Spleen (tissue), 11 donors: ENCODE measurements at regions not wholly inside any gene's neighbourhood (a gene's known extent, or its start where the extent isn't known, plus 50 kb on each side); places are given as distances from the start of the nearest gene placed in this dataset.

Source experiments
- DNase-seq: peaks from one replicate; pipeline ENCODE4 v3.0.0-alpha.2; 2020
- H3K27ac ChIP-seq, 8 donors: fragments of 200-600 bp; sonication (generic) in 7 of 8; 1 replicate in 4 of 8; 2 replicates in 4 of 8; pipeline versions ENCODE4 v1.5.0 to v1.8.0; 2016 to 2021; ENCODE audit warnings: inconsistent platforms in 4 of 8, mild to moderate bottlenecking in 4 of 8, moderate library complexity in 1 of 8
- H3K27me3 ChIP-seq, 7 donors: fragments of 200-600 bp; sonication (generic) in 6 of 7; replicated peaks in 1 of 7; 1 replicate in 4 of 7; 2 replicates in 3 of 7; pipeline versions ENCODE4 v1.5.0 to v1.8.0; 2016 to 2021; ENCODE audit warnings: inconsistent platforms in 3 of 7, mild to moderate bottlenecking in 1 of 7
- H3K36me3 ChIP-seq, 6 donors: fragments of 200-600 bp; sonication (generic) in 5 of 6; 1 replicate in 4 of 6; 2 replicates in 2 of 6; pipeline versions ENCODE4 v1.5.0 to v1.8.0; 2016 to 2021; ENCODE audit warnings: inconsistent platforms in 2 of 6
- H3K4me1 ChIP-seq, 6 donors: fragments of 200-600 bp; sonication (generic) in 5 of 6; 1 replicate in 3 of 6; 2 replicates in 3 of 6; pipeline versions ENCODE4 v1.5.0 to v1.8.0; 2016 to 2021; ENCODE audit warnings: inconsistent platforms in 3 of 6
- H3K4me3 ChIP-seq, 8 donors: fragments of 200-600 bp; sonication (generic) in 7 of 8; 1 replicate in 4 of 8; 2 replicates in 4 of 8; pipeline versions ENCODE4 v1.5.0 to v1.8.0; 2016 to 2021; ENCODE audit warnings: inconsistent platforms in 4 of 8, mild to moderate bottlenecking in 4 of 8, moderate library complexity in 2 of 8
- H3K9me3 ChIP-seq, 8 donors: fragments of 200-600 bp; sonication (generic) in 7 of 8; 1 replicate in 4 of 8; 2 replicates in 4 of 8; pipeline versions ENCODE4 v1.5.0 to v1.8.0; 2016 to 2021; ENCODE audit warnings: inconsistent platforms in 4 of 8
- POLR2A ChIP-seq, 3 donors: fragments of 450-650 bp; IDR thresholded peaks; one replicate each; pipeline ENCODE4 v1.5.1; 2017; ENCODE audit warnings: antibody characterized with exemption in 3 of 3, mild to moderate bottlenecking in 1 of 3
- POLR2AphosphoS5 ChIP-seq, 3 donors: sonication (generic); formaldehyde crosslinking; IDR thresholded peaks; one replicate each; pipeline ENCODE4 v1.5.1; 2017; ENCODE audit warnings: antibody characterized with exemption in 3 of 3
- WGBS, 5 donors: extraction: QIAGEN DNeasy Blood & Tissue Kit in 3 of 5; methylation state at CpG; one replicate each; pipeline versions ENCODE4 v1.1.5 to v1.1.7; 2013 to 2018; 5-methylcytosine and 5-hydroxymethylcytosine counted together
- intact Hi-C: fragments of 100-400 bp; cut with DNase I; formaldehyde crosslinking; loops from one replicate; pipeline ENCODE4 v1.15.0; 2023; ENCODE audit warnings: low total_unique reads
- TF ChIP-seq, protein P1 (sequence below), 11 experiments: fragments of 200-600 bp in 7 of 11; fragments of 450-650 bp in 4 of 11; sonication (generic) in 4 of 11; IDR thresholded peaks in 8 of 11; conservative IDR thresholded peaks in 3 of 11; 1 replicate in 7 of 11; 2 replicates in 4 of 11; pipeline versions ENCODE4 v1.4.0 to v1.8.0; 2016 to 2021; ENCODE audit warnings: antibody characterized with exemption in 11 of 11, inconsistent platforms in 4 of 11, mild to moderate bottlenecking in 1 of 11
- donor health status: healthy with polysubstance abuse.
- donor health status: DM: no; HTN: no; CAD: no; lungs with moderate emphysema.
- donor health status: DM: no; HTN: no; CAD: no.
- donor health status: Bipolar disorder and iron deficiency.
- donor health status: healthy.
- donor health status: DM: no; HTN: no; CAD: no.
- donor health status: DM: yes; HTN: yes; CAD: no.

DNA sequence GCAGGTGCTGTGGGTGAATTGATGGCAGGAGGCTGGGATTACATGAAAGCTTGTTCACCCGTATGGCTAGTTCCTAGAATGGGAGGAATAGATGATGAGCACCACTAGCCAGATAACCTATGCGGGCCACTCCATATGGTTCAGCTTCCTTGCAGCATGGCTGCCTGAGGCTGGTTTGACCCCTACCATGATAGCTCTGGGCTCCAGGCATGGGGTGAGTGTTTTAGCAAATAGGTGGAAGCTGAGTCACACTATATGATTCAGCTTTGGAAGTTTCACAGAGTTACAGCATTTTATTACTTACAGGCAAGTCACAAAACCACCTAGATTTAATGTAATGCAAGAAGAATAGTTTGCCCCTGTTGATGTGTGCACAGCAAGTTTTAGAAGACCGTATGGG, 603.2 kb downstream of the STIM2 start:
- 86 to 94% (median 88%) methylated on average over 3 of the region's 3 CpGs for WGBS, 5 donors
- intact Hi-C loops: no loop called here

DNA sequence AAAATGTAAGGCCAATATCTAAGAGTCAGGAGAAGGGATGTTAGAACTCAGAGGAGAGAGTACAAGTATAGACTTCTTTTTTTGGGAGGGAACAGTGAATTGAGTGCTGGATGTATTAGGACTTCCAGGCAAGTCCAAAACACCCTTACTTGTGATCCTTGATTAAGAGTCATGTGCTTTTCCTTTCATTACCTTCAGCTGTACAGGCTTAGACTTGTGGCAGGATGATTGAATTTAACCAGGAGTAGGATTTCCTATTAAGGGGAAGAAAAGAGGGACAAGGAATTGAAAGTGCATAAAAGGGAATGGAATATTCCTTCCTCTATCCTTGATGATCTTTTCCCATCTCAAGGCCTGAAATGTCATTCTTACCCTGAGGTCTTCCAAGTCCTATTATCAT, 606.7 kb downstream of the STIM2 start:
- H3K36me3 ChIP-seq: no peaks in the 10 kb centered on the region
- H3K27ac ChIP-seq: no peak overlapping the region
- DNase-seq: no peak
- H3K4me1 ChIP-seq: no peaks in the 10 kb centered on the region
- H3K4me3 ChIP-seq: no peak overlapping the region
- H3K9me3 ChIP-seq: peaks cover 0 to 3% (median 0%) of the 10 kb centered on the region in 8 donors
- intact Hi-C loops: no loop called here
- H3K27me3 ChIP-seq: no peaks in the 10 kb centered on the region
- no peak for TF ChIP-seq POLR2A (IDR thresholded peaks at IDR 0.05)
- TF ChIP-seq POLR2AphosphoS5 (IDR thresholded peaks at IDR 0.05): no peak
- TF ChIP-seq, protein P1, sequence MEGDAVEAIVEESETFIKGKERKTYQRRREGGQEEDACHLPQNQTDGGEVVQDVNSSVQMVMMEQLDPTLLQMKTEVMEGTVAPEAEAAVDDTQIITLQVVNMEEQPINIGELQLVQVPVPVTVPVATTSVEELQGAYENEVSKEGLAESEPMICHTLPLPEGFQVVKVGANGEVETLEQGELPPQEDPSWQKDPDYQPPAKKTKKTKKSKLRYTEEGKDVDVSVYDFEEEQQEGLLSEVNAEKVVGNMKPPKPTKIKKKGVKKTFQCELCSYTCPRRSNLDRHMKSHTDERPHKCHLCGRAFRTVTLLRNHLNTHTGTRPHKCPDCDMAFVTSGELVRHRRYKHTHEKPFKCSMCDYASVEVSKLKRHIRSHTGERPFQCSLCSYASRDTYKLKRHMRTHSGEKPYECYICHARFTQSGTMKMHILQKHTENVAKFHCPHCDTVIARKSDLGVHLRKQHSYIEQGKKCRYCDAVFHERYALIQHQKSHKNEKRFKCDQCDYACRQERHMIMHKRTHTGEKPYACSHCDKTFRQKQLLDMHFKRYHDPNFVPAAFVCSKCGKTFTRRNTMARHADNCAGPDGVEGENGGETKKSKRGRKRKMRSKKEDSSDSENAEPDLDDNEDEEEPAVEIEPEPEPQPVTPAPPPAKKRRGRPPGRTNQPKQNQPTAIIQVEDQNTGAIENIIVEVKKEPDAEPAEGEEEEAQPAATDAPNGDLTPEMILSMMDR (IDR thresholded peaks at IDR 0.05 in 8 of 11, conservative IDR thresholded peaks at IDR 0.05 in 3 of 11): no peak

More for the DNA sequence above, 603.2 kb downstream of the STIM2 start:
- no peaks in the 10 kb centered on the region for H3K36me3 ChIP-seq
- H3K27me3 ChIP-seq: no peaks in the 10 kb centered on the region
- peaks cover 0 to 13% (median 1%) of the 10 kb centered on the region in 8 donors for H3K9me3 ChIP-seq
- no peaks in the 10 kb centered on the region for H3K4me1 ChIP-seq
- H3K4me3 ChIP-seq: no peak overlapping the region
- no peak overlapping the region for H3K27ac ChIP-seq
- no peak for DNase-seq
- TF ChIP-seq POLR2AphosphoS5 (IDR thresholded peaks at IDR 0.05) (no peak), POLR2A (IDR thresholded peaks at IDR 0.05) (no peak)
- TF ChIP-seq, protein P1 (IDR thresholded peaks at IDR 0.05 in 8 of 11, conservative IDR thresholded peaks at IDR 0.05 in 3 of 11): no peak

DNA sequence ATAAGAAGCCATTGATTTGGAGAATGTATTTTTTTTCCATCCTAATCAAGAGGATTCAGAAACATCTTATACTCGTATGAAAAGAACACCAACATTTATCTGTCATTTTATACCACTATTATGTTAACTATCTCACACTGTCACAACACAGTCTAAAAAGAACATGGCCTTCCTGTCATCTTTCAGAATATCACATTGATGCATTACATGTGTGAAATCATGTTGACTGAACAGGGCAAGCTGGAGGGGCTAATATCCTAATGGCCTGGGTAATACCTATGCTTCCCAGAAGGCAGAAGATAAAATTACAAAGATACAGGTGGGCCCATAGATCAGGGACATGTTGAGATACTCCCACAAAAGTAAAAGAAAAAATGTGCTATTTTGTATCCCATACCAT, 611.7 kb downstream of the STIM2 start:
- Histone ChIP-seq H3K36me3 (no peaks in the 10 kb centered on the region), H3K27ac (no peak overlapping the region), H3K9me3 (no peaks in the 10 kb centered on the region), H3K4me1 (no peaks in the 10 kb centered on the region), H3K27me3 (no peaks in the 10 kb centered on the region), H3K4me3 (no peak overlapping the region)
- intact Hi-C loops: no loop called here
- 74 to 91% (median 86%) methylated on average over 1 of the region's 1 CpG for WGBS, 5 donors
- DNase-seq: no peak
- TF ChIP-seq POLR2AphosphoS5 (IDR thresholded peaks at IDR 0.05) (no peak), POLR2A (IDR thresholded peaks at IDR 0.05) (no peak)
- TF ChIP-seq, protein P1 (IDR thresholded peaks at IDR 0.05 in 8 of 11, conservative IDR thresholded peaks at IDR 0.05 in 3 of 11): no peak

DNA sequence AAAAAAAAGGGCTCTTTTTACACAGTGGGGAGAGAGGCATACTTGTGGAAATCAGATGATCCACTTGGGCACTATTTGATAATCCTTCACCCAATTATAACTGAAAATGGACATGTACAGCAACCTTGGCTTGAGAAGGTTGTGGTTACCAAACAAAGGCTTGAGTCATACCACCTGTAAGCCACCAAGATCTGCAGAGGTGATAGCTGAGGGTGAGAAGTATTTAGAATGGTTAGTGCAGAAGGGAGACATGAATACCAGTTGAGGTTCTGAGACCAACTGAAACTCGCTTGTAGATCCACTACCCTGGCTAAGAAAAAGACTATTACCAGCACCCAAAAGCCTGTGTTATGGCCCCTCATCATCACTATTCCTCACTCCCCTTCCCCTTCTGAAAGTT, 614.0 kb downstream of the STIM2 start:
- H3K36me3 ChIP-seq: no peaks in the 10 kb centered on the region
- no peak overlapping the region for H3K27ac ChIP-seq
- WGBS, 5 donors: 68 to 89% (median 71%) methylated on average over 1 of the region's 1 CpG
- intact Hi-C loops: no loop called here
- no peaks in the 10 kb centered on the region for H3K27me3 ChIP-seq
- TF ChIP-seq, protein P1 (IDR thresholded peaks at IDR 0.05 in 8 of 11, conservative IDR thresholded peaks at IDR 0.05 in 3 of 11): no peak
- no peak for TF ChIP-seq POLR2AphosphoS5 (IDR thresholded peaks at IDR 0.05)
- TF ChIP-seq POLR2A (IDR thresholded peaks at IDR 0.05): no peak
- H3K4me1 ChIP-seq: no peaks in the 10 kb centered on the region
- no peak overlapping the region for H3K4me3 ChIP-seq
- no peaks in the 10 kb centered on the region for H3K9me3 ChIP-seq
- DNase-seq: no peak
